OCI-LY3 (cell line): ENCODE measurements at regions not wholly inside any gene's neighbourhood (a gene's known extent, or its start where the extent isn't known, plus 50 kb on each side); places are given as distances from the start of the nearest gene placed in this dataset.

Source experiments
- H2AFZ ChIP-seq: fragments of 200-600, 300-600 bp; shearing (Covaris generic); 2 replicates; pipeline ENCODE4 v1.6.0; 2014; ENCODE audit warnings: antibody characterized with exemption, low read depth, low read length
- H3K27ac ChIP-seq: fragments of 200-600, 300-600 bp; sonication (generic); 2 replicates; pipeline ENCODE4 v1.5.1; 2014; ENCODE audit warnings: mild to moderate bottlenecking, low read length, moderate library complexity, mixed read lengths
- H3K27me3 ChIP-seq: fragments of 200-600, 300-600 bp; sonication (generic); 2 replicates; pipeline ENCODE4 v1.6.1; 2014; ENCODE audit warnings: low read depth, low read length, mixed read lengths
- H3K36me3 ChIP-seq: fragments of 200-600, 300-600 bp; sonication (generic); replicated peaks from 2 replicates; pipeline ENCODE3; 2014; ENCODE audit warnings: low read depth, low read length, mixed read lengths
- H3K4me1 ChIP-seq: fragments of 300-600, 200-600 bp; sonication (generic); 2 replicates; pipeline ENCODE4 v1.6.1; 2014; ENCODE audit warnings: low read length, mixed read lengths
- H3K4me2 ChIP-seq: fragments of 200-600, 300-600 bp; sonication (generic); 2 replicates; pipeline ENCODE4 v1.6.1; 2014; ENCODE audit warnings: low read length, mixed read lengths
- H3K4me3 ChIP-seq: fragments of 300-600, 200-600 bp; sonication (generic); 2 replicates; pipeline ENCODE4 v1.5.1; 2014; ENCODE audit warnings: antibody characterized with exemption, mild to moderate bottlenecking, low read length, moderate library complexity
- H3K79me2 ChIP-seq: fragments of 300-600, 200-600 bp; shearing (Covaris generic); 2 replicates; pipeline ENCODE4 v1.6.1; 2014; ENCODE audit warnings: mild to moderate bottlenecking, low read length, mixed read lengths
- H3K9ac ChIP-seq: fragments of 300-600, 200-600 bp; shearing (Covaris generic); 2 replicates; pipeline ENCODE4 v1.6.0; 2014; ENCODE audit warnings: mild to moderate bottlenecking, low read length, moderate library complexity
- H3K9me3 ChIP-seq: fragments of 200-600, 300-600 bp; shearing (Covaris generic); 2 replicates; pipeline ENCODE4 v1.6.1; 2014; ENCODE audit warnings: low read length, mixed read lengths; ENCODE audit not compliant: insufficient read depth
- H4K20me1 ChIP-seq: fragments of 200-600, 300-600 bp; sonication (generic); 2 replicates; pipeline ENCODE4 v1.6.1; 2016; ENCODE audit warnings: low read length, mixed read lengths; ENCODE audit not compliant: insufficient read depth
- CTCF ChIP-seq: fragments of 200-600, 300-600 bp; sonication (generic); IDR thresholded peaks from 2 replicates; pipeline ENCODE4 v1.5.1; 2014; ENCODE audit warnings: antibody characterized with exemption, low read length, low read depth
- EZH2phosphoT487 ChIP-seq: fragments of 200-600 bp; shearing (Covaris generic); IDR thresholded peaks from 2 replicates; pipeline ENCODE4 v1.6.1; 2018; ENCODE audit warnings: antibody characterized with exemption, mixed run types, low read depth

- Histone ChIP-seq H3K4me3 (no peak overlapping the region), H4K20me1 (no peaks in the 10 kb centered on the region), H3K36me3 (no peaks in the 10 kb centered on the region), H3K27me3 (peaks cover 7% of the 10 kb centered on the region; the same call in 1 of the 2 replicates), H3K4me1 (peaks cover 1% of the 10 kb centered on the region; the same call in 1 of the 2 replicates), H3K9me3 (no peaks in the 10 kb centered on the region), H3K27ac (no peak overlapping the region), H3K4me2 (no peak overlapping the region), H2AFZ (no peak overlapping the region), H3K79me2 (no peaks in the 10 kb centered on the region), H3K9ac (no peak overlapping the region)
- no peak for TF ChIP-seq CTCF
- TF ChIP-seq EZH2phosphoT487, result no peak
Measured at GRCh38 chr2:173488861-173489260, 134.2 kb downstream of the CDCA7 start.

GRCh38 chr2:173491418-173491817, 136.7 kb downstream of the CDCA7 start:
- Histone ChIP-seq H4K20me1 (no peaks in the 10 kb centered on the region), H3K4me3 (no peak overlapping the region), H3K79me2 (no peaks in the 10 kb centered on the region), H3K4me2 (no peak overlapping the region), H3K9ac (no peak overlapping the region), H3K4me1 (no peaks in the 10 kb centered on the region), H3K9me3 (no peaks in the 10 kb centered on the region), H2AFZ (no peak overlapping the region), H3K27ac (no peak overlapping the region), H3K36me3 (no peaks in the 10 kb centered on the region), H3K27me3 (peaks cover 7% of the 10 kb centered on the region; the same call in 1 of the 2 replicates)
- TF ChIP-seq EZH2phosphoT487, result no peak
- no peak for TF ChIP-seq CTCF

- Histone ChIP-seq H3K4me3 (no peak overlapping the region), H3K36me3 (no peaks in the 10 kb centered on the region), H3K4me1 (no peaks in the 10 kb centered on the region), H3K79me2 (no peaks in the 10 kb centered on the region), H3K27me3 (peaks cover 2% of the 10 kb centered on the region; the same call in 1 of the 2 replicates), H2AFZ (no peak overlapping the region), H3K27ac (no peak overlapping the region), H3K9ac (no peak overlapping the region), H3K4me2 (no peak overlapping the region), H4K20me1 (no peaks in the 10 kb centered on the region), H3K9me3 (no peaks in the 10 kb centered on the region; the same call in 1 of the 2 replicates)
- no peak for TF ChIP-seq CTCF
- no peak for TF ChIP-seq EZH2phosphoT487
Measured at GRCh38 chr2:173493874-173494273, 139.2 kb downstream of the CDCA7 start.

- TF ChIP-seq EZH2phosphoT487, result no peak
- no peak for TF ChIP-seq CTCF
- Histone ChIP-seq H3K9me3 (peaks cover 6% of the 10 kb centered on the region; the same call in 1 of the 2 replicates), H3K79me2 (no peaks in the 10 kb centered on the region), H3K36me3 (no peaks in the 10 kb centered on the region), H3K27ac (no peak overlapping the region), H3K9ac (no peak overlapping the region), H4K20me1 (no peaks in the 10 kb centered on the region), H3K4me2 (no peak overlapping the region), H3K4me1 (no peaks in the 10 kb centered on the region), H3K27me3 (no peaks in the 10 kb centered on the region), H2AFZ (no peak overlapping the region), H3K4me3 (no peak overlapping the region)
Measured at GRCh38 chr2:173496746-173497145, 142.1 kb downstream of the CDCA7 start.
